CD4-positive, alpha-beta T cell treated with Interleukin-21 for 1 hour (primary cell): ENCODE measurements at regions not wholly inside any gene's neighbourhood (a gene's known extent, or its start where the extent isn't known, plus 50 kb on each side); places are given as distances from the start of the nearest gene placed in this dataset.
A peak's percentile ranks its signal among the peaks of the same experiment; 100 is the strongest.

Experiments used
- DNase-seq: peaks from one replicate; pipeline ENCODE4 v3.0.0-alpha.2; 2020

DNA sequence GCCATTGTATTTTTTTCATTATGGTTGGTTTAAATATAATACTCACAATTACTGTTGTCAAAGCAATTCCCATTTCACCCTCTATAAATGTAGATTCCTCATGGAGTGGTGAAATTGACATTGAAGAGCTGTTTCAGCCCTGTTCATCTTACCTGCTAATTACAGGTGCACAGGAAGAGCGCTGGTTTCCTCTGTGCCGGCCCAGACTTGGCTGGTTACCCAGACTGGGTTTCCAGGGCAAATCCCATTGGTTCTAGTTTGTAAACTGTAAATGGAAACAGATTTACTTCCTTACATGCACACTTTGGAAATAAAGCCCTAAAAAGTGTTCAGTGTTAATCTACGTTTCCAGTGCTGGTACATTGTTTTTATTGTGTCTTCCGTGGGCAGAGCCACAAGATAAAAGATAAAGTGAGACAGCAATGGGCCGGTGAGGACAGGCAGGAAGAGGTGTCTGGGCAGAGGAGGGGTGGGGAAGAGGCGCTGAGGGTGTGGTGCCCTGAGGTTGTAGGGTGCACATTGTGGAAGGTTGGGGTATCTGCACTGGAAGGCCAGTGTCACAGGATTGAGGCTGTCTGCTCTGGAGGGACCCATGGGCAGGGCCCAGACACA lies 71.6 kb upstream of the ZPBP start:
- DNase-seq: peak; percentile 45

DNA sequence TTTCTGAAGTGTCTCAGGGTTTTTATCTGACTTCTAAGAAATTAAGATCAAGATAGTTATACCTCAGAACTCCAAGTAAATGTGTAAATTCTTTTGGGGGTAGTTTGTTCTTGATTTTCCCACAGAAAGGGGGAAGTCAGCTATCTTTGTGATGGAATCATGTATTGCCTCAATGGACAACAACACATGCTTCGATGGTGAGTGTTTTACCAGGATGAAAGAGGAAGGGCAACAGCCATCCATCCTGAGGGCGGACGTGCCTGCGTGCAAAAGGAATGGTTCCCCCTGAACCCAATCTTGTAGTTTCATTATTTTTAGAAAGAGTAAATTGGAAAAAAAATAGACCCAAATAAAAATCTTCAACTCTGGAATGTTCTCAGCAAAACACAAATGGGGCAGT lies 67.2 kb upstream of the ZPBP start:
- no peak for DNase-seq

DNA sequence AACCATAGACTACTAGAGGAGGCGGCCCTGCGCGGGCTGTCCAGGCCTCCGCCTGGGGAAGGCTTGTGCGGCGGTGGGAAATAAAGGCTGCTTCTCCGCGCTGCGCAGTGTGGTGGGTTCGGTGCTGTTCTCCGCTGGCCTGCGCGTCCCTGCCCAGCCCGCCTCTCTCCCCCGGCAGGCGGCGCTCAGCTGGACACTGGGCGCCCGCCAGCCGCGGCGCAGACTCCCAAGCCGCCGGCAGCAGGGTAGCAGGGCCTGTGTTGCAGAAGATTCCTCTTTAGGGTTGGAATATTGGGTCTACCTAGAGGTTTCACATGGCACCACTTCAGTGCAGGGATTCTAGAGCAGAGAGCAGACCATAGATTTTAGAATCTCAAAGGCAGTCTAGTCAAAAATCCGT lies 66.1 kb upstream of the ZPBP start:
- DNase-seq: no peak

DNA sequence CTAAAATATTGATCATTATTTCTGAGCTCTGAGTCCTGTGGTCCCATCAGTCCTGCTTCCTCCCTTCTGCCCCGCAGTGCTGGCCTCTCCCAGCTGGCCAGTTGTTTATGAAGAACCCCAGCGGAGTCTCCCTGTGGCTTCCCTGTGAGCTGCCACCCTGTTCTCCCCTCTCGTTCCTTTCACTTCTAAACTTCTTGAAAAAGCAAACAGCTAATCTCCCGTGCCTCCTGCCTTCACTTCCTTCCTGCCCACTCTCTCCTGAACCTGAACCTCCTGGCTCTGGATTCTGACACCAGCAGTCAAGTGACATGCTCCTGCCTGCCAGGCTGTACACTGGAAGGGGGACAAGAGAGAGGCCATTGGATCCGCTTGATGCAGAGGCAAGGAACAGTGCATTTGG lies 63.7 kb upstream of the ZPBP start:
- DNase-seq: no peak

DNA sequence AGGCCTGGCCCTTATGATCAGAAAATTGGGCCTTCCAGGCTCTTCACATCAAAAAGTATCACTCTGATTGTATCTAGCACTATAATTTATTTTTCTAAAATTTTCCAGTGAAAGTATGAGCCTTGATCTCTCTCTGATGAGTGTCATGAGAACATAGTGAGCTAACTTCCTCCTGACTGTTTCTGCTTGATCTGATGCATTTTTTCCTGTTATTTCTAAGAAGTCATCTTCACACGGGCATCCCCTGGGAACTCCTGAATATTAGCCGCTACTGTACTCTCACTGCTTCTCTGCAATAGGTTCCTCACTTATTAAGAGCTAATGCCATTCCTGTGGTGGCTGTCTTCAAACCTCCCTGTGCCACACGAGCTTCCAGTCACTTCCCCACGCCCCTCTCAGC lies 63.1 kb upstream of the ZPBP start:
- no peak for DNase-seq

DNA sequence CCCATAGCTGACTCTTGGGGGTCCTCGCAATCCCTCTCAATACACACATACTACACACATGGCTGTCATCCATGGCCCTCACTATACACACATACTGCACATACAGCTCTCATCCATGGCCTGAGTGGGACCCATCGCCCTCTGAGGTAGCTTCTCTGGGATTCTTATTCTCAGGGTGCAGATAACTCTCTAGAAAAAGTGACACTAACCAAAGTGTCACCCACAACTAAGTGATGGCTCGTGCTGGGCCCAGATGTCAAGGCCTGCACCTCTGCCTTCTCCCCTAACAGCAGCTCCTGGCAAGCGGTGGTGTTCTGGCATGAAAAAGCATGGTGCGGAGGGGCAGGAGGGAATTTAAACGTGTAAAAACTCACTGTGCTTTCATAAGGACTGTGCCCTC lies 62.7 kb upstream of the ZPBP start:
- DNase-seq: no peak

- DNase-seq: no peak
Measured at GRCh38 chr7:50153995-50154394, 60.9 kb upstream of the ZPBP start.

- DNase-seq: no peak
Measured at GRCh38 chr7:50153148-50153547, 60.1 kb upstream of the ZPBP start.

DNA sequence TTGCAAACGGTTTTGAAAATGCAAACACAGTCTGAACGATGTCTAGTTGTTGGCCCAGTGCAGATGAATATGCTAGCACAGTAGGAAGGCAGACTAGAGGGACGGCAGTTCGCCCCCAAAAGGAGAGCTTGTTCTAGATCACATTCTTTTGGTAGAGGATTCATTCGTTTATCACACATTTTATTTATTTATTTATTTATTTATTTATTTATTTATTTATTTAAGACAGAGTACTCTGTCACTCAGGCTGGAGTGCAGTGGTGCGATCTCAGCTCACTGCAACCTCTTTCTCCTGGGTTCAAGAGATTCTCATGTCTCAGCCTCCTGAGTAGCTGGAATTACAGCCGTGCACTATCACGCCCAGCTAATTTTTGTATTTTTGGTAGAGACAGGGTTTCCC lies 59.4 kb upstream of the ZPBP start:
- DNase-seq: no peak

DNA sequence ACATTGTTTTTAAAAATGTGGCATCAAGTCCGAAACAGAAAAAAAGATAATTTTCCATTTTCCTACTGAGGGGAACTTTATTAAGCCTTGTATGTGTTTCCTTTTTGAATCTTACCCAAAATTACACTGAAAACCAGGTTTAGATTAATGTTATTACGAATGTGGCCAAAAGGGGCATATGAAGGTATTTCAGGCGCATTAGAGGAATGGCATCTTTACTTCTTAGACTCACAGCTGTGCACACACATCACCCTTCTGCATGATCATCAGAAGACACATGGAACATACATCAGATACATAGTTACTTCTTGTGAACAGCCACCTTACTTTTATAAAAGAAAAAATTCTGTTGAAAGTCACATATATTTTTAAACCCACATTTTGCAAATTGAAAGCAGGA lies 58.6 kb upstream of the ZPBP start:
- DNase-seq: no peak

- no peak for DNase-seq
Measured at GRCh38 chr7:50151001-50151400, 58.0 kb upstream of the ZPBP start.

DNA sequence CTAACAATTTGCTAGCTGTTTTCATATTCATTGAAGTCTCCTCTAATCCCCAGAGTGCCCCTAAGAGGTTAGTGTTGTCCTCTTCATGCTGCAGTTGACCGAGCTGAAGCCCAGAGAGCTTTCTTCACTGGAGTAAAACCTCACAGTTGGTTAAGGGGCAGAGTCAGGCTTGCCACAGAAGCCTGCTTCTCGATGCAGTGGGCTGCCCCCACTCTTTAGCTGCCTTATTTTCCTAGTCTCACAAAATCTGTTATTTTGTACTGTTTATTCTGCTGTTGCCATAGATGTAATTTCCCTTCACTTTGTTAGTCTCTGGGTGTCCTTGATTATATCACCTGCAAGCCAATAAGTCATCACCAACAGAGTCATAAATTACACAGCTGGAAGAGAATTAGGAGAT lies 56.3 kb upstream of the ZPBP start:
- peak; percentile 33 for DNase-seq

DNA sequence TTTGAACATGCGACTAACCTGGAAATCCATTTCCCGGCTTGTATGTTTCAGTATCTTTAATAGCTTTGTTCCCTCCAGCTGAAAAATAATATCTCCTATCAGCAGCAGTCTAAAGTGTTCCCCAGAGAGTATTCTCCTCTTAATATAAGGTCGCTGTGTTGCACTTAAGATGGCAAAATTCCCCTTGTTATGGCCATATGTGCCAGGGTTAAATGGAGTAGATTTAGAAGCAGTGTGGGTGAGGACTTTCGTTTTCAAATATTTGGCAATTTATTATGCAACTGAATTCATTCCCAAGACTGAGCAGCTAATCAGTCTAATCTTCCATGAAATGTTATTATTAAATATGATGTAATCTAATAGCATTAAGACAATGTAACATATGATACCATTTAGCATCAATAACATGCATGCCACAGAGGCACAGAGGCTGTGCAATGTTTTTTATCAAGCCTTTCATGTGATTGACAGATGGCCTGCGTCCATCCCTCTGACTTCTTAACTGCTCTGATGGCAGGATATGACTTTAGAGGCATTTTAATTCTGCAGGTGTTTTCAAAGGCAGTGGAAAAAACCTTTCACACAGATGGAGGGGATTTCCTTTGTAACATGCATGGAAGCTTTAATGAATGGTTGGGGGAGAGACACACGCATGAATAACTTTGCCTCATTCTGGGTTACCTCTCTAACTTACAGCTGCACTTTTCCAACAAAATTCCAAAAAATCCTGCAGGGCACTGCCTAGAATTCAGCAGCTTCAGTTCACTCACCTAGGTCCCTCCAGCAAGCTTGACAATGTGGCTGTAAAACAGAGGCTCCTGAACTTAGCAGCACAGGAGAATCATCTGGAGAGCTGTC lies 55.1 kb upstream of the ZPBP start:
- DNase-seq: peak; percentile 61

GRCh38 chr7:50146692-50147091 lies 53.6 kb upstream of the ZPBP start:
- no peak for DNase-seq

DNA sequence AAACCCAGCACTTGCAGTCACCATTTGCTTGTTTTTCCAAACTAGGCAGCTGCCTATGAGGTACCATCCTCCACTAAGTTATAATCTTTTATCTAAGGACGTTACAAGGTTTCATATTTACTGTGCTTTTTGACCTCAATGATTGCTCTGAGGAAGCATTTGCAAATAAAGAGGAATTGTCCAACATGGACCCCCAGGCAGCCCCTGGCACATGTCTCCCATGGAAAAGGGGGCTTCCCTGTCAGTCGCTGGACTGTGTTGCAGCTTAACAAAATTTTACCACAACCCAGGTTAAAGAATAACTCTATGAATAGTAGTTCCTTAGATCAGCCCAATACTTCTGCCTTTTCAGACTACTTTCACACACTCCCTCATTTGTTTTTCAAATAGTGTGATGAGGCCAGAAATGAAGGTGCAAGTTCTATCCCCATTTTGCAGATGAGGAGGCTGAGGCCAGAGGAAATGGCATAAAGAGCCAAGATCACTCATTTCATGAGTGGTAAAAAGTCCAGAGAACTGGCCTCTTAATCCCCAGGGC lies 52.8 kb upstream of the ZPBP start:
- no peak for DNase-seq

GRCh38 chr7:50145226-50145625 lies 52.2 kb upstream of the ZPBP start:
- no peak for DNase-seq
